SK-N-SH (cell line): ENCODE measurements at regions not wholly inside any gene's neighbourhood (a gene's known extent, or its start where the extent isn't known, plus 50 kb on each side); places are given as distances from the start of the nearest gene placed in this dataset.

Source experiments
- CTCF ChIA-PET: fragments of 300-600, 350-600 bp; formaldehyde crosslinking; extraction: SDS; loops from one replicate; lab custom pipeline; 2021; lab: Yijun Ruan, JAX
- POLR2A ChIA-PET: fragments of 350-600 bp; sonication (Branson Sonifier 250); formaldehyde crosslinking; extraction: SDS; loops from one replicate; lab custom pipeline; 2020; ENCODE audit warnings: antibody characterized with exemption, inconsistent platforms; lab: Yijun Ruan, JAX
- DNase-seq: peaks from one replicate; pipeline ENCODE4 v3.0.0; 2012
- H2AFZ ChIP-seq: fragments of 200-600 bp; sonication (generic); 2 replicates; pipeline ENCODE4 v1.8.1; 2016; ENCODE audit warnings: antibody characterized with exemption, mild to moderate bottlenecking, low read depth
- H3F3A ChIP-seq: fragments of 200-600 bp; sonication (generic); replicated peaks from 2 replicates; pipeline ENCODE3; 2016; ENCODE audit warnings: antibody characterized with exemption, mild to moderate bottlenecking; ENCODE audit not compliant: insufficient read depth
- H3K27ac ChIP-seq, 2 experiments: fragments of 200-500 bp in 1 of 2; fragments of 200-600 bp in 1 of 2; sonication (Bioruptor generic) in 1 of 2; sonication (generic), shearing (Covaris generic) in 1 of 2; 2 replicates each; pipeline versions ENCODE4 v1.5.1 to v1.6.1; 2014 to 2016; ENCODE audit warnings: low read depth in 2 of 2, inconsistent platforms in 1 of 2, low read length in 1 of 2, mild to moderate bottlenecking in 1 of 2, mixed read lengths in 1 of 2
- H3K27me3 ChIP-seq: fragments of 200-600 bp; sonication (generic), shearing (Covaris generic); 2 replicates; pipeline ENCODE4 v1.6.1; 2016; ENCODE audit warnings: mixed run types; ENCODE audit not compliant: insufficient read depth
- H3K36me3 ChIP-seq, 2 experiments: fragments of 200-500 bp in 1 of 2; fragments of 200-600 bp in 1 of 2; sonication (Bioruptor generic) in 1 of 2; sonication (generic) in 1 of 2; replicated peaks in 1 of 2; 2 replicates each; pipeline versions ENCODE3 to v1.5.1; 2014 to 2016; ENCODE audit warnings: low read length in 1 of 2, mild to moderate bottlenecking in 1 of 2; ENCODE audit not compliant: insufficient read depth in 2 of 2, control insufficient read depth in 1 of 2
- H3K4me1 ChIP-seq, 2 experiments: fragments of 200-500 bp in 1 of 2; fragments of 200-600 bp in 1 of 2; sonication (Bioruptor generic) in 1 of 2; sonication (generic), shearing (Covaris generic) in 1 of 2; 2 replicates each; pipeline versions ENCODE4 v1.5.1 to v1.6.1; 2014 to 2016; ENCODE audit warnings: low read depth in 1 of 2, low read length in 1 of 2, mixed run types in 1 of 2; ENCODE audit not compliant: insufficient read depth in 2 of 2, control insufficient read depth in 1 of 2
- H3K4me2 ChIP-seq: fragments of 200-600 bp; sonication (generic), shearing (Covaris generic); 2 replicates; pipeline ENCODE4 v1.6.1; 2017; ENCODE audit warnings: mixed run types
- H3K4me3 ChIP-seq, 2 experiments: fragments of 200-500 bp in 1 of 2; fragments of 200-600 bp in 1 of 2; sonication (Bioruptor generic) in 1 of 2; sonication (generic), shearing (Covaris generic) in 1 of 2; 2 replicates each; pipeline versions ENCODE4 v1.5.1 to v1.8.1; 2014 to 2016; ENCODE audit warnings: low read depth in 2 of 2, inconsistent platforms in 1 of 2, low read length in 1 of 2, mild to moderate bottlenecking in 1 of 2, mixed read lengths in 1 of 2, moderate library complexity in 1 of 2
- H3K79me2 ChIP-seq: fragments of 200-600 bp; sonication (generic); 2 replicates; pipeline ENCODE4 v1.8.1; 2017; ENCODE audit warnings: mild to moderate bottlenecking; ENCODE audit not compliant: insufficient read depth
- H3K9ac ChIP-seq: fragments of 200-600 bp; sonication (generic); 2 replicates; pipeline ENCODE4 v1.6.1; 2017; ENCODE audit warnings: mixed run types
- H3K9me2 ChIP-seq: fragments of 200-600 bp; sonication (generic); 2 replicates; pipeline ENCODE4 v1.6.1; 2017; ENCODE audit warnings: mixed run types
- H3K9me3 ChIP-seq: fragments of 200-600 bp; sonication (generic); 2 replicates; pipeline ENCODE4 v1.6.1; 2017; ENCODE audit warnings: mixed run types, mild to moderate bottlenecking, moderate library complexity
- H4K20me1 ChIP-seq: fragments of 200-600 bp; sonication (generic); 2 replicates; pipeline ENCODE4 v1.6.1; 2017; ENCODE audit warnings: mild to moderate bottlenecking, mixed run types; ENCODE audit not compliant: insufficient read depth
- CHD2 ChIP-seq: fragments of 150-350 bp; IDR thresholded peaks from 2 replicates; pipeline ENCODE4 v1.6.1; 2018; ENCODE audit warnings: low read length; ENCODE audit not compliant: partially characterized antibody
- ELF1 ChIP-seq: IDR thresholded peaks from 2 replicates; pipeline ENCODE4 v1.4.0; 2012
- FOXM1 ChIP-seq: IDR thresholded peaks from 2 replicates; pipeline ENCODE4 v1.4.0; 2012; ENCODE audit warnings: low read depth, mild to moderate bottlenecking
- GABPA ChIP-seq: IDR thresholded peaks from 2 replicates; pipeline ENCODE4 v1.4.0; 2012; ENCODE audit warnings: low read depth, mild to moderate bottlenecking
- GATA2 ChIP-seq: sonication (generic); formaldehyde crosslinking; IDR thresholded peaks from 2 replicates; pipeline ENCODE4 v1.5.0; 2020; ENCODE audit warnings: mild to moderate bottlenecking, missing genetic modification reagents
- JUND ChIP-seq: IDR thresholded peaks from 2 replicates; pipeline ENCODE4 v1.4.0; 2012
- MEF2A ChIP-seq: IDR thresholded peaks from 2 replicates; pipeline ENCODE4 v1.4.0; 2012; ENCODE audit warnings: low read depth, borderline replicate concordance
- MXI1 ChIP-seq: IDR thresholded peaks from 2 replicates; pipeline ENCODE4 v1.6.1; 2012; ENCODE audit warnings: mild to moderate bottlenecking, low read depth, low read length, improper control_type of control experiment
- SMC3 ChIP-seq: IDR thresholded peaks from 2 replicates; pipeline ENCODE4 v1.6.1; 2012; ENCODE audit warnings: low read depth, low read length, improper control_type of control experiment
- TAF1 ChIP-seq: IDR thresholded peaks from 2 replicates; pipeline ENCODE4 v1.6.1; 2012; ENCODE audit warnings: low read depth, mild to moderate bottlenecking, low read length, moderate library complexity, borderline replicate concordance
- WGBS: methylation state at CpG from one replicate; pipeline ENCODE4 v1.1.6; 2017; ENCODE audit warnings: low lambda C conversion rate; 5-methylcytosine and 5-hydroxymethylcytosine counted together
- TF ChIP-seq, protein P1 (sequence below): fragments of 200-600 bp; sonication (generic); IDR thresholded peaks from 2 replicates; pipeline ENCODE4 v1.6.1; 2017; ENCODE audit warnings: antibody characterized with exemption, mild to moderate bottlenecking, moderate library complexity
- TF ChIP-seq, protein P2 (sequence below): IDR thresholded peaks from 2 replicates; pipeline ENCODE4 v1.6.1; 2012; ENCODE audit warnings: mild to moderate bottlenecking, low read depth, low read length, moderate library complexity
- TF ChIP-seq, protein P3 (sequence below): IDR thresholded peaks from 2 replicates; pipeline ENCODE4 v1.4.0; 2012; ENCODE audit warnings: low read depth

DNA sequence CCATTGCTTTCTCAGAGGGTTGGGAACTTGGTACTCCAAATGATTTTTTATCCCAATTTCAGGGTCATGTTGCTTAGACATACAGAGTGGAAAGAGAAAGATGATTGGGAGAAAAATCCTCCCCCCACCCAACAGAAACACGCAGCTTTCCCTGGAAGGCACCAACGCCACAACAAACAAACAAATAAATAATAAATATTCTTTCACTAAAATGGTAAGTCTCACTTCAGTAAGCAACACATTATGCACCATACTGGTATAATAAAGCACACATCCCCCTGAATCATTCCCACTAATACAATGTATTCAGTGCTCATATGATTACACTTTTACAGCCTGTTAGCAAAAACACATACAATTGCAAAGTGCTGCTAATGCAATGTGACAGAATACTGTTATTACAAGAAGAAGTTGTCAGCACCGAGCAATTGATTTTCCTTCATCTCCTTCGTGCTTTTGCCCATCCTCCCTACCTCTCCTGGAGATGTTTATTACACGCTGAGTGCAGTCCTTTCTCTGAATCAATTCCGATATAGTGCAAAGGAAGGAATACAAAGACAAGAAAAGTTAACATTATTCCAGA, 359.9 kb downstream of the TXNL1 start:
- H3K9ac ChIP-seq, result no peak overlapping the region
- no peak overlapping the region for H3K4me3 ChIP-seq
- no peaks in the 10 kb centered on the region for H3K36me3 ChIP-seq
- no peaks in the 10 kb centered on the region for H3K9me3 ChIP-seq
- no peaks in the 10 kb centered on the region for H3F3A ChIP-seq
- H3K9me2 ChIP-seq, result no peaks in the 10 kb centered on the region
- DNase-seq, result no peak
- H3K27me3 ChIP-seq, result no peaks in the 10 kb centered on the region
- ChIA-PET CTCF (interaction anchor here (0.8 kb wide), 1 partner anchor 62 kb away, joined by 3 read pairs; no protein-coding TSS in a partner anchor), POLR2A (no interaction called here)
- no peak overlapping the region for H3K27ac ChIP-seq
- H3K4me1 ChIP-seq, result no peaks in the 10 kb centered on the region; a peak in 1 of 4 replicates
- WGBS, result 71% methylated on average over 6 of the region's 6 CpGs
- H3K4me2 ChIP-seq, result no peak overlapping the region
- H3K79me2 ChIP-seq, result no peaks in the 10 kb centered on the region
- TF ChIP-seq GATA2 (no peak), TAF1 (no peak), GABPA (no peak), JUND (no peak), ELF1 (no peak), SMC3 (no peak), MXI1 (no peak), CHD2 (no peak), FOXM1 (no peak), MEF2A (no peak)
- TF ChIP-seq, protein P1, sequence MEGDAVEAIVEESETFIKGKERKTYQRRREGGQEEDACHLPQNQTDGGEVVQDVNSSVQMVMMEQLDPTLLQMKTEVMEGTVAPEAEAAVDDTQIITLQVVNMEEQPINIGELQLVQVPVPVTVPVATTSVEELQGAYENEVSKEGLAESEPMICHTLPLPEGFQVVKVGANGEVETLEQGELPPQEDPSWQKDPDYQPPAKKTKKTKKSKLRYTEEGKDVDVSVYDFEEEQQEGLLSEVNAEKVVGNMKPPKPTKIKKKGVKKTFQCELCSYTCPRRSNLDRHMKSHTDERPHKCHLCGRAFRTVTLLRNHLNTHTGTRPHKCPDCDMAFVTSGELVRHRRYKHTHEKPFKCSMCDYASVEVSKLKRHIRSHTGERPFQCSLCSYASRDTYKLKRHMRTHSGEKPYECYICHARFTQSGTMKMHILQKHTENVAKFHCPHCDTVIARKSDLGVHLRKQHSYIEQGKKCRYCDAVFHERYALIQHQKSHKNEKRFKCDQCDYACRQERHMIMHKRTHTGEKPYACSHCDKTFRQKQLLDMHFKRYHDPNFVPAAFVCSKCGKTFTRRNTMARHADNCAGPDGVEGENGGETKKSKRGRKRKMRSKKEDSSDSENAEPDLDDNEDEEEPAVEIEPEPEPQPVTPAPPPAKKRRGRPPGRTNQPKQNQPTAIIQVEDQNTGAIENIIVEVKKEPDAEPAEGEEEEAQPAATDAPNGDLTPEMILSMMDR, result no peak
- TF ChIP-seq, protein P2, sequence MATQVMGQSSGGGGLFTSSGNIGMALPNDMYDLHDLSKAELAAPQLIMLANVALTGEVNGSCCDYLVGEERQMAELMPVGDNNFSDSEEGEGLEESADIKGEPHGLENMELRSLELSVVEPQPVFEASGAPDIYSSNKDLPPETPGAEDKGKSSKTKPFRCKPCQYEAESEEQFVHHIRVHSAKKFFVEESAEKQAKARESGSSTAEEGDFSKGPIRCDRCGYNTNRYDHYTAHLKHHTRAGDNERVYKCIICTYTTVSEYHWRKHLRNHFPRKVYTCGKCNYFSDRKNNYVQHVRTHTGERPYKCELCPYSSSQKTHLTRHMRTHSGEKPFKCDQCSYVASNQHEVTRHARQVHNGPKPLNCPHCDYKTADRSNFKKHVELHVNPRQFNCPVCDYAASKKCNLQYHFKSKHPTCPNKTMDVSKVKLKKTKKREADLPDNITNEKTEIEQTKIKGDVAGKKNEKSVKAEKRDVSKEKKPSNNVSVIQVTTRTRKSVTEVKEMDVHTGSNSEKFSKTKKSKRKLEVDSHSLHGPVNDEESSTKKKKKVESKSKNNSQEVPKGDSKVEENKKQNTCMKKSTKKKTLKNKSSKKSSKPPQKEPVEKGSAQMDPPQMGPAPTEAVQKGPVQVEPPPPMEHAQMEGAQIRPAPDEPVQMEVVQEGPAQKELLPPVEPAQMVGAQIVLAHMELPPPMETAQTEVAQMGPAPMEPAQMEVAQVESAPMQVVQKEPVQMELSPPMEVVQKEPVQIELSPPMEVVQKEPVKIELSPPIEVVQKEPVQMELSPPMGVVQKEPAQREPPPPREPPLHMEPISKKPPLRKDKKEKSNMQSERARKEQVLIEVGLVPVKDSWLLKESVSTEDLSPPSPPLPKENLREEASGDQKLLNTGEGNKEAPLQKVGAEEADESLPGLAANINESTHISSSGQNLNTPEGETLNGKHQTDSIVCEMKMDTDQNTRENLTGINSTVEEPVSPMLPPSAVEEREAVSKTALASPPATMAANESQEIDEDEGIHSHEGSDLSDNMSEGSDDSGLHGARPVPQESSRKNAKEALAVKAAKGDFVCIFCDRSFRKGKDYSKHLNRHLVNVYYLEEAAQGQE, result no peak
- TF ChIP-seq, protein P3, sequence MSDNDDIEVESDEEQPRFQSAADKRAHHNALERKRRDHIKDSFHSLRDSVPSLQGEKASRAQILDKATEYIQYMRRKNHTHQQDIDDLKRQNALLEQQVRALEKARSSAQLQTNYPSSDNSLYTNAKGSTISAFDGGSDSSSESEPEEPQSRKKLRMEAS, result no peak
- no peaks in the 10 kb centered on the region for H4K20me1 ChIP-seq
- H2AFZ ChIP-seq, result no peak overlapping the region
